HuH-7 (cell line): ENCODE measurements at regions not wholly inside any gene's neighbourhood (a gene's known extent, or its start where the extent isn't known, plus 50 kb on each side); places are given as distances from the start of the nearest gene placed in this dataset.
"Not testable (repeated sequence)": the region's sequence is repeated elsewhere in the genome, so short reads cannot be mapped to it uniquely, and the experiment has no call there.

Experiments used
- DNase-seq: peaks from one replicate; pipeline ENCODE4 v3.0.0; 2011; ENCODE audit warnings: low spot score

- no peak for DNase-seq
Measured at GRCh38 chr2:186991766-186992417, 142.9 kb upstream of the ZSWIM2 start.

- no peak for DNase-seq
Measured at GRCh38 chr2:186984966-186985365, 136.0 kb upstream of the ZSWIM2 start.

GRCh38 chr2:186984481-186984880 lies 135.5 kb upstream of the ZSWIM2 start:
- no peak for DNase-seq

GRCh38 chr2:186980787-186981550 lies 132.0 kb upstream of the ZSWIM2 start:
- no peak for DNase-seq

DNA sequence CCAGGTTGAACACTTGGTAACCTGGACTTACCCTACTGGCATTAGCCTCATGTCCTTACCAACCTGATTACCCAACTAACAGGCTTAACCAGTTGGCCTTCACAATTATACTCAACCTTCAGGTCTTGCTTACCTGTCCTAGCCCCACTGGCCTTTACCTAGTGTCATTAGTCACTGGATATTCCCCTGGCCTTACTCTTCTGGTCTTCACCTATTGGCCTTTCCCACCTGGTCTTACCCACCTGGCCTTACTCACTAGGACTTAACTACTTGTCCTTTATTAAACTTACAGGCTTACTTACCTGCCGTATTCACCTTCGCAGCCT lies 131.1 kb upstream of the ZSWIM2 start:
- DNase-seq = no peak

DNA sequence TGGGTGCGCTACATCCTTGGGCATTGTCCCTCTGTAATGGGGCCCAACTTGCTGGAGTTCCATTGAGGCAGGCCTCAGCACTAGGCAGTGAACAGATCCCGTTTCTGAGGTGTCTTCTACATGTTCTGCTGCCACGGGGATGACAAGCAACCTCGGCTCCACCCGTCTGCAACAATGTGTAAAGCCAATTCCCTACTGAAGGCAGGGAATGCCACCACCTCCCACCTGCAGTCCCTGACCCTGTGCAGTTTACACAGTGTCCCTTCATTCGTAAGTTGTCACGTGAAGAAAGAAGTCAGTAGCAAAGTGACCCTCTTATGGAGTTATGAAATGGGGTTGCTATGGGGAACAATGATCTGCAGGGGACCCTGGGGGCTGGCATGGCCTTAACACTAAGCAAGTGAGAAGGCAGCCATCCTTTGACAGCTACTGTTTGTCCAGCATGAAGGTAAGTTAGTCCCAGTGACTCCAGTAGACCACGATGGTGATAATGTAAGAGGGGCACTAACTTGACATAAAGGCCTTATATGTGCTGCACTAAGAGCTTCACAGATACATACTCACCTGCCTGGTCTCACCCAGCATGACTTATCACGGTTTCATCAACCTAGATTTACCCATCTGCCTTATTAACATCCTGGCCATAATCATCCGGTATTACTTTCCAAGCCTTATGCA lies 130.6 kb upstream of the ZSWIM2 start:
- DNase-seq = no peak

GRCh38 chr2:186977433-186978045 lies 128.6 kb upstream of the ZSWIM2 start:
- no peak for DNase-seq

- DNase-seq = no peak
Measured at GRCh38 chr2:186976329-186976728, 127.4 kb upstream of the ZSWIM2 start.

- DNase-seq = no peak
Measured at GRCh38 chr2:186972281-186972970, 123.5 kb upstream of the ZSWIM2 start.

GRCh38 chr2:186968277-186968676 lies 119.3 kb upstream of the ZSWIM2 start:
- DNase-seq = no peak

- no peak for DNase-seq
Measured at GRCh38 chr2:186966015-186966414, 117.0 kb upstream of the ZSWIM2 start.

GRCh38 chr2:186962085-186962747 lies 113.2 kb upstream of the ZSWIM2 start:
- no peak for DNase-seq

GRCh38 chr2:186960241-186960640 lies 111.3 kb upstream of the ZSWIM2 start:
- DNase-seq = not testable (repeated sequence)

DNA sequence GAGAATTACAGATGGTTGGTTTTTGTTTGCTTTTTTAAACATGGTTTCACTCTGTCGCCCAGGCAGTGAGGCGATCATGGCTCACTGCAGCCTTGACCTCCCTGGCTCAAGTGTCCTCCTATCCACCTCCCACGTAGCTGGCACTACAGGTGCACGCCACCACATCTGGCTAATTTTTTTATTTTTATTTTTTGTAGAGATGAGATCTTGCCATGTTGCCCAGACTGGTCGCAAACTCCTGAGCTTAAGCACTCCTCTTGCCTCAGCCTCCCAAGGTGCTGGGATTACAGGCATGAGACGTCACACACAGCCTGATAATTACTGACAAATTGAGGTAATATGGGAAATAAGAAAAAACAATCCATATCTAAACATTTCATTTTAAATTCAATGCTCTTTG lies 110.5 kb upstream of the ZSWIM2 start:
- DNase-seq = no peak

DNA sequence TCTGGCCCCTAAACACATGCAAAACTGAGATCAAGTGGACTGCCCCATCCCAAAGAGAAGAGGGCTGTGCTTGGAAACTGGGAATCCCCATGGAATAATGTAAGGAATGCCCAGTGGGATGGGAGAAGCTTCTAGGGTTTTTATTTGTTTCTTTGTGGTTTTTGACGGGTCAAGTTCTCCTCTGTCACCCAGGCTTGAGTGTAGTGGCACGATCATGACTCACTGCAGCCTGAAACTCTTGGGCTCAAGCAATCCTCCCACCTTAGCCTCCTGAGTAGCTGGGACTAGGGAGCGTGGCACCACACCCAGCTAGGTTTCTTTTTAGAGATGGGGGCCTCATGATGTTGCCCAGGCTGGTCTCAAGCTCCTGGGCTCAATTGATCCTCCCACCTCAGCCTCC lies 101.7 kb upstream of the ZSWIM2 start:
- DNase-seq = no peak

DNA sequence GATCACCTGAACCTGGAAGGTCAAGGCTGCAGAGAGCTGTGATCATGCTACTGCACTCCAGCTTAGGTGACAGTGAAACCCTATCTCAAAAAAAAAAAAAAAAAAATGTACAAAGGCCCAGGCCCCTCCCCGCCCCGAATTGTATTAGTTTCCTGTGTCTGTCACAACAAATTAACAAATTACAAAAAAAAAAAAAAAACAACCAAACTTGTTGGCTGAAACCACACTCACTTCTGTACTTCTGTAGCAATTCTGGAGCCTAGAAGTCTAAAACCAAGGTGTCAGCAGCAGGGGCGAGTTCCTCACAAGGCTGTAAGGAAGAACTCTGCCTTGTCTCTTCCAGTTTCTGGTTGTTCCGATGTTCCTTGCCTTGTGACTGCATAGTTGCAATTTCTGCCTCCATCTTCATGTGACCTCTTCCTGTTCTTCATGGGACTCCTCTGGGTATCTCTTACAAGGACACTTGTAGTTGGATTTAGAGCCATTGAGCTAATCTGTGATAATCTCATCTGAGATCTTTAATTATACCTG lies 100.8 kb upstream of the ZSWIM2 start:
- no peak for DNase-seq

DNA sequence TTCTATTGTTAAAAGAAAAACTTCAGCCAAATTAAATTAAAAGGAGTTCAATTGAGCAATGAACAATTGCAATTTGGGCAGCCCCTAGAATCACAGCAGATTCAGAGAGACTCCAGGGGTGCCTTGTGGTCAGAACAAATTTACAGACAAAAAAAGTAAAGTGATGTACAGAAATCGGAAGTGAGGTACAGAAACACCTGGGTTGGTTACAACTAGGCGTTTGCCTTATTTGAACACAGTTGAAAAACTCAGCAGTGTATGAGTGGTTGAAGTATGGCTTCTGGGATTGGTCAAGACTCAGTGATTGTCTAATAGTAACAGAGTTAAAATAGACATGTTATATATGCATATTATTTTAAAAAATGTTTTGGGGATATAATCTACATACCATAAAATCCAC lies 98.5 kb upstream of the ZSWIM2 start:
- no peak for DNase-seq

DNA sequence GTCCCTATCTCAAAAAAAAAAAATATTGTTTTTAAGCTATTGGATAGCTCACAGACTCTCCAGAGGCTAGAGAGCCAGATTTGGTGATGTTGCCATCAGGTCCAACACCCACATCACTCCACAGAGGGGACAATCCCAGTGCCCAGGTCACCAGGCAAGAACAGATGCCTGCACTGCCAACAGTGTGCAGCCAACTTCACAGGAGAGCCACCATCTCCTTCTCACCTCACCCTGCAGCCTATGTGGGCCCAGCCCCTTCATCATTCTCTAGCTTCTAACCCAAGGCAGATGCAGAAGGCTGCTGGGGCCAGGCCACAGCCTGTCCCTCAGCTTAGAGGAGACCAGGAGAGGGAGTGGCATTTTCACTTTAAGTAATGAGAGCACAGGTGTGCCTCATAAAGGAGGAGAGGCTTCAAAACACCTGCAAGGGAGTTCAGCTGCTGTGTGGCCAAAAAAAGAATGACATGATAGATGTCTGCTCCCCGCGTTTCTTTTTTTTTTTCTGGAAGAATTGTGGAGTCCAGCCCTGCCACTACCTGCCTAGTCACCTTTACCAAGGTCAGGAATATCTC lies 98.0 kb upstream of the ZSWIM2 start:
- DNase-seq = no peak

- DNase-seq = no peak
Measured at GRCh38 chr2:186941853-186942252, 92.9 kb upstream of the ZSWIM2 start.

GRCh38 chr2:186940463-186940862 lies 91.5 kb upstream of the ZSWIM2 start:
- no peak for DNase-seq

GRCh38 chr2:186934420-186934819 lies 85.5 kb upstream of the ZSWIM2 start:
- DNase-seq = no peak
